Activated B cell treated with CpG ODN at 0.5 μM for 24 hours (primary cell): ENCODE measurements at regions not wholly inside any gene's neighbourhood (a gene's known extent, or its start where the extent isn't known, plus 50 kb on each side); places are given as distances from the start of the nearest gene placed in this dataset.

Experiments
- ATAC-seq: fragments of 200-7000 bp; cut with Tn5 transposase; one replicate; pipeline ENCODE4 v1.10.0; 2021; ENCODE audit warnings: low read depth, mild to moderate bottlenecking, moderate library complexity
- CTCF ChIA-PET: fragments of 350-600 bp; sonication (Branson Sonifier 250); formaldehyde crosslinking; loops from one replicate; lab custom pipeline; 2021; ENCODE audit warnings: antibody characterized with exemption; lab: Charles Lee
- POLR2A ChIA-PET: fragments of 350-600 bp; sonication (Branson Sonifier 250); formaldehyde crosslinking; loops from one replicate; lab custom pipeline; 2021; ENCODE audit warnings: antibody characterized with exemption; lab: Charles Lee
- DNase-seq: peaks from one replicate; pipeline ENCODE4 v3.0.0; 2022
- H3K27ac Mint-ChIP-seq: one replicate; pipeline ENCODE4 v1.8.0; 2020; ENCODE audit warnings: mixed read lengths
- H3K27me3 Mint-ChIP-seq: one replicate; pipeline ENCODE4 v1.8.0; 2021; ENCODE audit warnings: mixed read lengths
- H3K36me3 Mint-ChIP-seq: one replicate; pipeline ENCODE4 v1.8.0; 2021; ENCODE audit warnings: low read depth, mixed read lengths
- H3K4me1 Mint-ChIP-seq: one replicate; pipeline ENCODE4 v1.8.0; 2021; ENCODE audit warnings: mixed read lengths
- H3K4me3 Mint-ChIP-seq: one replicate; pipeline ENCODE4 v1.8.0; 2020; ENCODE audit warnings: mild to moderate bottlenecking, mixed read lengths
- H3K9me3 Mint-ChIP-seq: one replicate; pipeline ENCODE4 v1.8.0; 2020; ENCODE audit warnings: mixed read lengths
- CTCF ChIP-seq: fragments of 200-600 bp; IDR thresholded peaks from one replicate; pipeline ENCODE4 v1.8.0; 2022; ENCODE audit warnings: antibody characterized with exemption, mild to moderate bottlenecking
- intact Hi-C: fragments of 100-400 bp; cut with micrococcal nuclease; formaldehyde crosslinking; loops from one replicate; pipeline ENCODE4 v1.15.1; 2024

GRCh38 chr20:39986173-39986904 lies 702.7 kb downstream of the MAFB start:
- H3K27ac Mint-ChIP-seq, result no peak overlapping the region
- no peaks in the 10 kb centered on the region for H3K36me3 Mint-ChIP-seq
- peaks cover 8% of the 10 kb centered on the region for H3K9me3 Mint-ChIP-seq
- DNase-seq (no peak), ATAC-seq (no peak)
- POLR2A ChIA-PET, result no interaction called here
- H3K4me3 Mint-ChIP-seq, result no peak overlapping the region
- intact Hi-C loops, result no loop called here
- CTCF ChIA-PET, result no interaction called here
- no peak for TF ChIP-seq CTCF
- no peaks in the 10 kb centered on the region for H3K4me1 Mint-ChIP-seq
- H3K27me3 Mint-ChIP-seq, result no peaks in the 10 kb centered on the region

- no peak for DNase-seq
- Mint-ChIP-seq H3K36me3 (no peaks in the 10 kb centered on the region), H3K9me3 (peaks cover 2% of the 10 kb centered on the region), H3K4me3 (no peak overlapping the region), H3K27me3 (no peaks in the 10 kb centered on the region), H3K4me1 (no peaks in the 10 kb centered on the region), H3K27ac (no peak overlapping the region)
- intact Hi-C loops, result no loop called here
- no peak for ATAC-seq
- POLR2A ChIA-PET, result no interaction called here
- CTCF ChIA-PET, result no interaction called here
- TF ChIP-seq CTCF, result no peak
Measured at GRCh38 chr20:39985271-39985827, 703.7 kb downstream of the MAFB start.

- intact Hi-C loops, result no loop called here
- DNase-seq, result no peak
- ChIA-PET POLR2A (no interaction called here), CTCF (no interaction called here)
- Mint-ChIP-seq H3K4me1 (no peaks in the 10 kb centered on the region), H3K36me3 (no peaks in the 10 kb centered on the region), H3K27me3 (no peaks in the 10 kb centered on the region), H3K9me3 (no peaks in the 10 kb centered on the region), H3K4me3 (no peak overlapping the region), H3K27ac (no peak overlapping the region)
- ATAC-seq, result no peak
- no peak for TF ChIP-seq CTCF
Measured at GRCh38 chr20:39983655-39984054, 705.4 kb downstream of the MAFB start.

- ATAC-seq (no peak), DNase-seq (no peak)
- no peak for TF ChIP-seq CTCF
- Mint-ChIP-seq H3K4me3 (no peak overlapping the region), H3K4me1 (no peaks in the 10 kb centered on the region), H3K9me3 (no peaks in the 10 kb centered on the region), H3K27ac (no peak overlapping the region), H3K27me3 (no peaks in the 10 kb centered on the region), H3K36me3 (no peaks in the 10 kb centered on the region)
- ChIA-PET POLR2A (no interaction called here), CTCF (no interaction called here)
- intact Hi-C loops, result no loop called here
Measured at GRCh38 chr20:39983183-39983582, 705.9 kb downstream of the MAFB start.

GRCh38 chr20:39974966-39975501 lies 714.0 kb downstream of the MAFB start:
- H3K36me3 Mint-ChIP-seq, result no peaks in the 10 kb centered on the region
- H3K9me3 Mint-ChIP-seq, result peaks cover 12% of the 10 kb centered on the region
- DNase-seq (no peak), ATAC-seq (no peak)
- intact Hi-C loops, result no loop called here
- no peaks in the 10 kb centered on the region for H3K4me1 Mint-ChIP-seq
- H3K27ac Mint-ChIP-seq, result no peak overlapping the region
- ChIA-PET POLR2A (no interaction called here), CTCF (no interaction called here)
- no peaks in the 10 kb centered on the region for H3K27me3 Mint-ChIP-seq
- no peak overlapping the region for H3K4me3 Mint-ChIP-seq
- no peak for TF ChIP-seq CTCF
